Activated naive CD8-positive, alpha-beta T cell treated with anti-CD3 and anti-CD28 coated beads, Interleukin-2, amount 50 U/mL, for 24 hours (primary cell): ENCODE measurements at regions not wholly inside any gene's neighbourhood (a gene's known extent, or its start where the extent isn't known, plus 50 kb on each side); places are given as distances from the start of the nearest gene placed in this dataset.

Experiments used
- ATAC-seq: fragments of 150-1000 bp; cut with Tn5 transposase; one replicate; pipeline ENCODE4 v1.10.0; 2021
- DNase-seq: peaks from one replicate; pipeline ENCODE4 v3.0.0; 2021
- H3K27ac Mint-ChIP-seq: one replicate; pipeline ENCODE4 v1.8.0; 2021; ENCODE audit warnings: mild to moderate bottlenecking, mixed read lengths
- H3K27me3 Mint-ChIP-seq: one replicate; pipeline ENCODE4 v1.8.0; 2021; ENCODE audit warnings: mixed read lengths
- H3K36me3 Mint-ChIP-seq: one replicate; pipeline ENCODE4 v1.8.0; 2021; ENCODE audit warnings: low read depth, mixed read lengths
- H3K4me1 Mint-ChIP-seq: one replicate; pipeline ENCODE4 v1.8.0; 2021; ENCODE audit warnings: mixed read lengths
- H3K4me3 Mint-ChIP-seq: one replicate; pipeline ENCODE4 v1.8.0; 2021; ENCODE audit warnings: mild to moderate bottlenecking, moderate library complexity, mixed read lengths
- H3K9me3 Mint-ChIP-seq: one replicate; pipeline ENCODE4 v1.8.0; 2021; ENCODE audit warnings: mixed read lengths

DNA sequence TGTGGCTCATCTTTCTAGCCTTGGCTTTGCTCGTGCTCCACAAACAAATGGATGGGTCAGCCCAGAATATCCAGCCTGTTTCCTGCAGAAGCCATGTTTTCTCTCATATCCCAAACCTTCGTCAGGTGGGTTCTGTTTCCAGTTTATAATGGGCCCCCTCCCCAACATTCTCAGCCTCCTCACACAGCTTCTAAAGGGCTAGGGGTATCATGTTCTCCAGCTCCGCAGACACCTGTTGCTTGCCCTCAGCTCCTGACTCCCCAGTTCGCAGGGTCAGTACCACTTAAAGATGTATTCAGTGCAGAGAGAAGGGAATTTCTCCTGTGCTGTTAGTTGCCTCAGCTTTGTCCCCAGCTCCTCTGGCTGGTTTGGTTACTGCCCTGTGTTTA is 447.3 kb upstream of the JARID2 start:
- Mint-ChIP-seq H3K4me1 (peaks cover 5% of the 10 kb centered on the region), H3K4me3 (no peak overlapping the region), H3K27ac (no peak overlapping the region), H3K27me3 (peaks cover 3% of the 10 kb centered on the region), H3K36me3 (no peaks in the 10 kb centered on the region), H3K9me3 (peaks cover 4% of the 10 kb centered on the region)
- no peak for DNase-seq
- no peak for ATAC-seq

DNA sequence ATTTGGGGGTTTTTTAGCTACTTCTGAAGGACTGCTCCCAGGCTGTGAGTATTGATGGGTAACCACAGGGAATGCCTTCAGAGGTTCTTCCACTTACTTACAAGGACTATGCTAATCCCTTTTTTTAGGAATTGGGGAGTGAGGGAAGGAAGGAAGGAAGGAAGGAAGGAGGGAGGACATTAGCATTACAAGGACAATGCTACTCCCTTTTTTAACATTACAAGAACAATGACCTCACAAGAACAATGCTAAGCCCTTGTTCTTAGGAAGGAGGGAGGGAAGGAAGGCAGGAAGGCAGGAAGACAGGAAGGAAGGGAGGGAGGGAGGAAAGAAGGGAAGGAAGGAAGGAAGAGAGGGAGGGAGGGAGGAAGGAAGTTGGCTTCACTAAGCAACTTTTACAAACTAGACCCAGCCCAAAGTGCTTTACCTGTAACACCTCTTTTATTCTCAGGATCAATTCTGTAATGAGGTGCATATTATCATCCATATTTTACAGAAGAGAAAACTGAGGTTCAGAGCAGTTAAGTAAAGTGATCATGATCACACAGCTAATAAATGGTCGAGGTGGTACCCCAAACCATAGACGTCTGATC is 446.8 kb upstream of the JARID2 start:
- Mint-ChIP-seq H3K4me3 (no peak overlapping the region), H3K36me3 (no peaks in the 10 kb centered on the region), H3K27me3 (peaks cover 3% of the 10 kb centered on the region), H3K27ac (no peak overlapping the region), H3K9me3 (peaks cover 4% of the 10 kb centered on the region), H3K4me1 (peaks cover 8% of the 10 kb centered on the region)
- DNase-seq (no peak), ATAC-seq (no peak)

GRCh38 chr6:14799928-14800327 is 445.9 kb upstream of the JARID2 start:
- Mint-ChIP-seq H3K36me3 (no peaks in the 10 kb centered on the region), H3K4me1 (peaks cover 9% of the 10 kb centered on the region), H3K4me3 (no peak overlapping the region), H3K27ac (no peak overlapping the region), H3K9me3 (peaks cover 4% of the 10 kb centered on the region), H3K27me3 (peaks cover 3% of the 10 kb centered on the region)
- peak; percentile 19 for DNase-seq
- ATAC-seq, result peak; percentile 95

DNA sequence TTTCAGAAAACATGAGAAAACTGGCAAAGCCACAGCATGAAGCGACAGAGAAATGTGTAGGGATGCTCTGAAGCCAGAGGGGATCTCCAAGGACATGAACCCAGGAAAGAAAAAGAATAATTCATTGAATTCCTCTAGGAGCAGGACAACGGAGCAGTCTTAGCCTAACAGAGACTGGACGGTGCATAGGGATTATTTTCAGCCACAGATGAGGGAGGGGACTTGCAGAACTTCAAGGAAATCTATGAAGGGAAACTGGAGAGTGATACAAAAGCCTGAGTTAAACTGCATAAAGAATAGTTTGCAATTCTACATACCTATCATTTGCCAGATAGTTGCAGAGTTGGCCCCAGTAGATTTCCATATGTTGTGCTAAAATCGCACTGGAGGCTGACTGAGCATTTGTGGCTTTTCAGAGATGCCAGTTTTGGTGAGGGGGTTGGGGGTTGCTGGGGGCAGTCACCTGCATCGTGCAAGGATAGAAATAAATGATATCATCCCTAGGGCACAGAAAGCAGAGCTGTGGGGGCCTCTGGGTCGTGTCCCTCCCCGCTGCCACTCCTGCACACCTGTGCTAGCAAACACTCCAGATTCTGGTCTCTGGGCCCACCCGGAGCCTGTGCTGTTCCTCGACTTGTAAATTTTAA is 443.2 kb upstream of the JARID2 start:
- ATAC-seq (no peak), DNase-seq (no peak)
- Mint-ChIP-seq H3K27me3 (peaks cover 3% of the 10 kb centered on the region), H3K4me3 (no peak overlapping the region), H3K9me3 (peaks cover 14% of the 10 kb centered on the region), H3K27ac (peak overlapping the region; percentile 2), H3K4me1 (peaks cover 9% of the 10 kb centered on the region), H3K36me3 (no peaks in the 10 kb centered on the region)

GRCh38 chr6:14804001-14804784 is 441.7 kb upstream of the JARID2 start:
- DNase-seq (no peak), ATAC-seq (no peak)
- Mint-ChIP-seq H3K4me3 (no peak overlapping the region), H3K36me3 (peaks cover 4% of the 10 kb centered on the region), H3K4me1 (peaks cover 9% of the 10 kb centered on the region), H3K27ac (no peak overlapping the region), H3K27me3 (peaks cover 3% of the 10 kb centered on the region), H3K9me3 (peaks cover 20% of the 10 kb centered on the region)

GRCh38 chr6:14804785-14805210 is 441.1 kb upstream of the JARID2 start:
- no peak for ATAC-seq
- Mint-ChIP-seq H3K4me3 (no peak overlapping the region), H3K27ac (no peak overlapping the region), H3K36me3 (peaks cover 4% of the 10 kb centered on the region), H3K4me1 (peaks cover 6% of the 10 kb centered on the region), H3K9me3 (peaks cover 19% of the 10 kb centered on the region), H3K27me3 (peaks cover under 1% of the 10 kb centered on the region)
- DNase-seq, result no peak

- peaks cover 4% of the 10 kb centered on the region for H3K36me3 Mint-ChIP-seq
- peaks cover 16% of the 10 kb centered on the region for H3K9me3 Mint-ChIP-seq
- H3K27ac Mint-ChIP-seq, result no peak overlapping the region
These were observed 439.8 kb upstream of the JARID2 start for GRCh38 chr6:14806101-14806500.

DNA sequence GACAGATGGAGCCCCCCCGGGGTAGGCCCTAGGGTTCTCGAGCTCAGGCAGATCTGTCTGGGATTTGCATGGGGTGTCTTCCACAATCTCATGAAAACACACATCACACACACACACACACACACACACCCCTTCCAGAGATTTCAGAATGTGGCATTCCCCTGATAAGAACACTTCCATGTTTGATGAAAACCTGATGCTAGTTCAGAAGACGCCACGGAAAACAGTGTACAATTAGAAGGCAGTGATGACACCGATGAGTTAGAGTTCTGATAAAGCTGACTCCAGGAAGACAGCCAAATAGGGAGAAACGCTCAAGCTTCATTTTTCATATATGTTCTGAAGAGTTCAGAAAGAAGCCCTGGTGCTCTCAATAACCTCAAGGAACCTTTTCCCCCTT is 438.7 kb upstream of the JARID2 start:
- no peaks in the 10 kb centered on the region for H3K27me3 Mint-ChIP-seq
- DNase-seq, result no peak
- H3K27ac Mint-ChIP-seq, result no peak overlapping the region
- peaks cover 4% of the 10 kb centered on the region for H3K36me3 Mint-ChIP-seq
- peaks cover 16% of the 10 kb centered on the region for H3K9me3 Mint-ChIP-seq
- H3K4me3 Mint-ChIP-seq, result no peak overlapping the region
- ATAC-seq, result no peak
- H3K4me1 Mint-ChIP-seq, result peaks cover 4% of the 10 kb centered on the region

More at GRCh38 chr6:14806101-14806500, 439.8 kb upstream of the JARID2 start:
- ATAC-seq (no peak), DNase-seq (no peak)
- H3K4me1 Mint-ChIP-seq, result peaks cover 4% of the 10 kb centered on the region
- no peak overlapping the region for H3K4me3 Mint-ChIP-seq
- no peaks in the 10 kb centered on the region for H3K27me3 Mint-ChIP-seq

DNA sequence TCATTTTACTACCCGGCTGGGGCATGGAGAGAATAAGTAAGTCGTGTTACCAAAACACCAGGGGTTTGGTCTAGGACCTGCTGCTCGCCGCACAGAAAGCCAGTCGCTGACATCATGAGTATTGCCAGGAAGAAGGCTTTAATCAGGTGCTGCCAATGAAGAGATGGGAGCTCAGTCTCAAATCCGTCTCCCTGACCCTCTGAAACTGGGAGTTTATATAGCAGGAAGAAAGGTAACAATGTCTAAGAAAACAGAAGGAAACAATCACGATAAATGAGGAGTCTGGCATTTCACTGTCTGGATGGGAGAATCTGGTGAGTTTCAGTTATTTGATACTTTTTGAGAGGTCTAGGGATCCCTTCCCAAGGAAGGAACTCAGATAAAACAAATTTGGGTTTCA is 437.9 kb upstream of the JARID2 start:
- no peak overlapping the region for H3K27ac Mint-ChIP-seq
- ATAC-seq (no peak), DNase-seq (no peak)
- H3K9me3 Mint-ChIP-seq, result peaks cover 16% of the 10 kb centered on the region
- H3K4me1 Mint-ChIP-seq, result peaks cover 4% of the 10 kb centered on the region
- no peaks in the 10 kb centered on the region for H3K27me3 Mint-ChIP-seq
- H3K4me3 Mint-ChIP-seq, result no peak overlapping the region
- H3K36me3 Mint-ChIP-seq, result peaks cover 4% of the 10 kb centered on the region

DNA sequence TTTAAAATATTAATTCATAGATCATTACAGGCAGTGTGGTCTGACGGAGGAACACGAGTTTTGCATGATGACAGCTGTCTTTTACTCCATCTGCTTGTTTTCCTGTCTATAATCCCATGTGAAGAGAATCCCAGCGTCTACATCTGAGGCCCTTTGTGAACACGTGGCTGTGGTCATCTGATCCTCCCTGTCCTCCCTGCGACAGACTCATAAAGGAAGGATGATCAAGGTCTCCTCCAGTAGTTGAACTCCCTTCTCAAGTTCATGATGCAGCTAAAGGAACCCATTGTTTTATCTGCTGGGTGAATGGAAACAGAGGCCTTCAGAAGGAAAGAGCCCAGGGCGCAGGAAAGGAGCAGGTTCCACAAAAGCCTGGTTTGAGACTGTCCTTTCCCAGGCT is 435.8 kb upstream of the JARID2 start:
- Mint-ChIP-seq H3K9me3 (peaks cover 16% of the 10 kb centered on the region), H3K36me3 (peaks cover 4% of the 10 kb centered on the region)
- no peak for DNase-seq

GRCh38 chr6:14811775-14812428 is 434.0 kb upstream of the JARID2 start:
- H3K36me3 Mint-ChIP-seq, result peaks cover 4% of the 10 kb centered on the region
- no peak overlapping the region for H3K27ac Mint-ChIP-seq
- DNase-seq (no peak), ATAC-seq (no peak)
- H3K4me1 Mint-ChIP-seq, result no peaks in the 10 kb centered on the region
- H3K9me3 Mint-ChIP-seq, result peaks cover 10% of the 10 kb centered on the region
- H3K4me3 Mint-ChIP-seq, result no peak overlapping the region
- H3K27me3 Mint-ChIP-seq, result no peaks in the 10 kb centered on the region

More for the DNA sequence above, 435.8 kb upstream of the JARID2 start:
- no peaks in the 10 kb centered on the region for H3K4me1 Mint-ChIP-seq
- H3K27me3 Mint-ChIP-seq, result no peaks in the 10 kb centered on the region
- no peak for ATAC-seq
- H3K4me3 Mint-ChIP-seq, result no peak overlapping the region
- H3K27ac Mint-ChIP-seq, result no peak overlapping the region

- Mint-ChIP-seq H3K27ac (no peak overlapping the region), H3K4me3 (no peak overlapping the region), H3K27me3 (no peaks in the 10 kb centered on the region), H3K9me3 (no peaks in the 10 kb centered on the region), H3K4me1 (peaks cover 1% of the 10 kb centered on the region), H3K36me3 (no peaks in the 10 kb centered on the region)
- ATAC-seq, result no peak
- no peak for DNase-seq
These were observed 431.9 kb upstream of the JARID2 start for GRCh38 chr6:14814016-14814415.

GRCh38 chr6:14816116-14816859 is 429.6 kb upstream of the JARID2 start:
- H3K27ac Mint-ChIP-seq, result no peak overlapping the region
- DNase-seq, result no peak
- H3K4me1 Mint-ChIP-seq, result peaks cover 21% of the 10 kb centered on the region
- H3K36me3 Mint-ChIP-seq, result peaks cover 4% of the 10 kb centered on the region
- H3K27me3 Mint-ChIP-seq, result no peaks in the 10 kb centered on the region
- ATAC-seq, result no peak
- H3K4me3 Mint-ChIP-seq, result no peak overlapping the region
- peaks cover 5% of the 10 kb centered on the region for H3K9me3 Mint-ChIP-seq

GRCh38 chr6:14817074-14817473 is 428.8 kb upstream of the JARID2 start:
- ATAC-seq (no peak), DNase-seq (no peak)
- H3K27ac Mint-ChIP-seq, result no peak overlapping the region
- H3K27me3 Mint-ChIP-seq, result no peaks in the 10 kb centered on the region
- peaks cover 26% of the 10 kb centered on the region for H3K4me1 Mint-ChIP-seq
- peaks cover 5% of the 10 kb centered on the region for H3K9me3 Mint-ChIP-seq
- no peak overlapping the region for H3K4me3 Mint-ChIP-seq
- H3K36me3 Mint-ChIP-seq, result peaks cover 8% of the 10 kb centered on the region
